ENCODE measurements at regions not wholly inside any gene's neighbourhood (a gene's known extent, or its start where the extent isn't known, plus 50 kb on each side); places are given as distances from the start of the nearest gene placed in this dataset.

GRCh38 chr7:19448091-19448490 lies 260.7 kb downstream of the POLR1F start:
- no peak for DNase-seq (ENCODE audit: low read depth, low spot score)

- peak; percentile 37 for DNase-seq (ENCODE audit: low read depth, low spot score)
Measured at GRCh38 chr7:19442016-19442785, 266.6 kb downstream of the POLR1F start.

- no peak for DNase-seq (ENCODE audit: low read depth, low spot score)
Measured at GRCh38 chr7:19439517-19439916, 269.3 kb downstream of the POLR1F start.

DNA sequence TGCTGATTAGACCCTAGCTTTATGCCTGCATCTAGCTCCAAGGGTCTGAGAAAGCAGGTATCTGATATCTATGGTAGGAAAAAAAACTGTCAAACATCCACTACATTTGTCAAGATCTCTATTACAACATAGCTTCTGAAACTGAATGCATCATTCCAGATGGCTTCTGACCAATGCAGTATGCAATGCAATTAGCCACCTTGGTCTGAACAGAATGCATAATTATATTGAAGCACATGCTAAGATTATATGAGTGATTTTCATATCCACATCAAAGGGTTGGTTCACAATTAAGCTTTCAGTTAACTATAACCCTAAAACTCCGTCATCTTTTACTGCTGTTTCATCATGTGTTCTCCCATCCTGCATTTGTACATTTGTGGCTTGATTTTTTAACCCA lies 271.4 kb downstream of the POLR1F start:
- no peak for DNase-seq (ENCODE audit: low read depth, low spot score)

GRCh38 chr7:19427944-19428343 lies 280.9 kb downstream of the POLR1F start:
- DNase-seq (ENCODE audit: low read depth, low spot score) = no peak

DNA sequence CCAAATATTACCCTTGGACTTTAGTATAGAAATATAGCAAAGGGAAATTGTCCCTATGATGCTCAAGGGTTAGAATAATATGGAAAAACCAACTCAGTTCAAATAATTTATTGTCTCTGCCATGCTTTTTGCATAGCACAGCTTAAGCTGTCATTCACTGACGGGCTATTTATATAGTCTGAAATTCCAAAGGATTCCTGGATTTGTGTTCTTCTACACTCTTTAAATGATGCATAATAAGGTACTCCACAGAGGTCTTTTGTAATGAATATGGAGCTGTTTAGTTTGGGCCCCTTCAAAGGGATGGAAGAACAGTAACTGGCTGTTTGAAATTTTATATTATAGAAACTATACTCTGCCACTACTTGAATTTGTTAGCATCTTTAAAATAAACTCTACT lies 276.6 kb upstream of the FERD3L start:
- DNase-seq (ENCODE audit: low read depth, low spot score) = no peak

DNA sequence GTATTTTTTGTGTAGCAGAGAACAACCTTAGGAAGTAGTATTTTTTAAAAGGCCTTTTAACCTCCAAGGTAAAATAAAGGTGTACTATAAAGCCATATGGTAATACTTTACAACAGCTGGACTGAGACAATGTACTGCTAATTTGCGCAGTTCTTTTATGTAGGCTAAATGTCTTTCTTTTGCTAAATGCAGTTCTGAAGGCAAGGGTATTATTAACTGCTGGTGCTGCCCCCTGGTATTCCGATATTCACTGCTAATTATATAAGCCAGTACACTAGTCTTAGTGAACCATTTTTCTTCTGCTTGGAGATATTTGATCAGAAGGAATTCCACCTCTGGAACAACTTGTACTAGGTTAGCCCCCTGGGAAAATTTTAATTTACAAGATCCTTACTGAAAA lies 272.0 kb upstream of the FERD3L start:
- no peak for DNase-seq (ENCODE audit: low read depth, low spot score)

- DNase-seq (ENCODE audit: low read depth, low spot score) = no peak
Measured at GRCh38 chr7:19415123-19415522, 269.9 kb upstream of the FERD3L start.

- peak; percentile 49 for DNase-seq (ENCODE audit: low read depth, low spot score)
Measured at GRCh38 chr7:19413443-19413965, 268.3 kb upstream of the FERD3L start.

- DNase-seq (ENCODE audit: low read depth, low spot score) = no peak
Measured at GRCh38 chr7:19410691-19411090, 265.5 kb upstream of the FERD3L start.

GRCh38 chr7:19410106-19410505 lies 264.9 kb upstream of the FERD3L start:
- no peak for DNase-seq (ENCODE audit: low read depth, low spot score)

GRCh38 chr7:19408706-19409220 lies 263.5 kb upstream of the FERD3L start:
- no peak for DNase-seq (ENCODE audit: low read depth, low spot score)

GRCh38 chr7:19407270-19407669 lies 262.0 kb upstream of the FERD3L start:
- no peak for DNase-seq (ENCODE audit: low read depth, low spot score)

- DNase-seq (ENCODE audit: low read depth, low spot score) = no peak
Measured at GRCh38 chr7:19405541-19405940, 260.3 kb upstream of the FERD3L start.

DNA sequence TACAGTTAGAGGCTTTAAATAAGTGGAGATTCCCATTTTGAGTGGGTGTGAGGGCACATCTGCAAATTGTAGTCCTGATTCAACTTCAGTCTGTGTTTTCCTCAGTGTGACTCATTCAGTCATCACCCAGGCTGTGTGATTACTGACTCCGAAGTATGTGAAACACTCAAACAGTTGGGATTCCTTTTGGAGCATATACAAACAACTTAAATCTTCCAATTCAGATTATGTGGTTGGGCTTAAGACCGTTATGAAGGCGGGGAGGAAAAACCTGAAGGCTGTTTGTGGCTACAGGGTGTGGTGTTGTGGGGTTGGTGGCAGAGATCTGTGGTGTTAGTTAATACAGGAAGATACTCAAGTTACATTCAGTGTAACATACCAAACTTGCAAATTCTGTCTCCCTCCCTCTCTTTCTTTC lies 259.7 kb upstream of the FERD3L start:
- DNase-seq (ENCODE audit: low read depth, low spot score) = peak; percentile 72

- no peak for DNase-seq (ENCODE audit: low read depth, low spot score)
Measured at GRCh38 chr7:19403691-19404090, 258.5 kb upstream of the FERD3L start.

DNA sequence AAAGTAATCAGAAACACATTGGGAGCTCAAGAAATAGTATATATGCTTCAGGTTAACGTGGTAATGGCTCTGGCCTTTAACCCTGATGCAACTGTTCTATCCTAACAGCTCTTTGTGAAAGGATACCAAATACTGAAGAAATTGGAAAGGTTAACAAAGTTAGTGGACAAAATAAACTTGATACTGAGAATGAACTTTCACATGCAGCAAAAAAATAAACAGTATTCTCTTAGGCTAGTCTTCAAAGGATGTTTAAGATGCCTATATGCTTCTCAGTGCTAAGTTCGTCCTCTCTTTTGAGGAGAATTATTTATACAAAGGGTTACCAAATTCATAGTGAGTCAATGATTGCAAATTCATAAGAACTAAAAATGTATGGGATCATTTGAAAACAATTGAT lies 256.2 kb upstream of the FERD3L start:
- DNase-seq (ENCODE audit: low read depth, low spot score) = no peak

DNA sequence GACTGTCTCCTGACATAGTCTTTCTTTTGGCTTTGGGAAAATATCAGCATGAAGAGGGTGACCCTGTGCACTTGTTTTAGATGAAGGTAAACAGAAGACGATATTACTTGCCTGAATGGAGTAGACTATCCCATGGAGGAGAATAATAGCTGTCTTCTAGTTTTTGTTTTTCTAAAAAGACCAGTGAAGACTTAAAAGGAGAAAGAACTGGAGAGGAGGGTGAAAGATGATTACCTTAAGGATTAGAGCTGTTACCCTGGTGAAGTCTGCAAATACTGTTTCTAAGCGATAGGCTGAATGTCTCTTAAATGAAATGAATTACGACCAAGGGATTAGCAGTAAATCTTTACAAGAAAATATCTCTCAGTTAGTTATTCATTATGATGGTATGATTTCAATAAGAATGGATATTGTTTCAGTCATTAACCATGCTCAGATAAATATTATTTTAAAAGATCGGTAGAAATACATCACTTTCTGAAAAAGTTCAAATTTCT lies 255.6 kb upstream of the FERD3L start:
- no peak for DNase-seq (ENCODE audit: low read depth, low spot score)

- DNase-seq (ENCODE audit: low read depth, low spot score) = peak; percentile 52
Measured at GRCh38 chr7:19397911-19398310, 252.7 kb upstream of the FERD3L start.

DNA sequence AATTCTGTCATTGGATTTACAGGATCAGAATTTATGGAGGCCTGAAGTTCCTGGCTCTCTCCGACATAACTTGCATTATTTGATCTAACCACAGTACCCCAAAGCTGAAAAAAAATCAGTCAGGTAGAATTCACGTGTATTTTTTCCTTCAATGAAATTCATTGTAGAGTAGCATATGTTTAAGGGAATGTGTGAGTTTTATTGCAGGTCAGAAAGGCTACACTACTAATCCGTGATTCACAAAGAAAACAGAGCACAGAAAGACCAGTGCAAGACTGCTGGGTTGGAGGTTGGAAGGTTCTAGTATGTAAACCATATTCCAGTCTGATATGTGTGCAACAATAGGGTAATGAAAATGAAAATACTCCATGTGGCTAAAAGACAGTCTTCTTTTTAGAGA lies 247.0 kb upstream of the FERD3L start:
- DNase-seq (ENCODE audit: low read depth, low spot score) = peak; percentile 72

- DNase-seq (ENCODE audit: low read depth, low spot score) = no peak
Measured at GRCh38 chr7:19390795-19391194, 245.6 kb upstream of the FERD3L start.

- no peak for DNase-seq (ENCODE audit: low read depth, low spot score)
Measured at GRCh38 chr7:19381321-19381720, 236.1 kb upstream of the FERD3L start.

- DNase-seq (ENCODE audit: low read depth, low spot score) = no peak
Measured at GRCh38 chr7:19378345-19378714, 233.1 kb upstream of the FERD3L start.
